Tibial nerve (tissue), 4 donors: ENCODE measurements at regions not wholly inside any gene's neighbourhood (a gene's known extent, or its start where the extent isn't known, plus 50 kb on each side); places are given as distances from the start of the nearest gene placed in this dataset.

Experiments
- DNase-seq, 2 donors: peaks; one replicate each; pipeline ENCODE4 v3.0.0-alpha.2; 2019; ENCODE audit warnings: low spot score in 2 of 2
- H3K27ac ChIP-seq, 4 donors: fragments of 200-600 bp; sonication (generic) in 3 of 4; one replicate each; pipeline ENCODE4 v1.5.1; 2017 to 2019; ENCODE audit warnings: mild to moderate bottlenecking in 1 of 4
- H3K27me3 ChIP-seq, 2 donors: fragments of 200-600 bp; sonication (generic) in 1 of 2; one replicate each; pipeline versions ENCODE4 v1.5.1 to v1.6.0; 2017 to 2019
- H3K36me3 ChIP-seq, 3 donors: fragments of 200-600 bp; sonication (generic); one replicate each; pipeline ENCODE4 v1.5.1; 2018 to 2019
- H3K4me1 ChIP-seq, 4 donors: fragments of 200-600 bp; sonication (generic) in 3 of 4; one replicate each; pipeline ENCODE4 v1.5.1; 2017 to 2019
- H3K4me3 ChIP-seq, 4 donors: fragments of 200-600 bp; sonication (generic) in 3 of 4; one replicate each; pipeline ENCODE4 v1.5.1; 2017 to 2019; ENCODE audit warnings: mild to moderate bottlenecking in 1 of 4, moderate library complexity in 1 of 4
- H3K9me3 ChIP-seq, 4 donors: fragments of 200-600 bp; sonication (generic) in 3 of 4; one replicate each; pipeline ENCODE4 v1.5.1; 2017 to 2019
- CTCF ChIP-seq, 5 experiments: fragments of 200-600 bp in 3 of 5; fragments of 450-650 bp in 2 of 5; sonication (generic) in 3 of 5; IDR thresholded peaks; one replicate each; pipeline ENCODE4 v1.5.1; 2016 to 2019; ENCODE audit warnings: antibody characterized with exemption in 5 of 5, mild to moderate bottlenecking in 3 of 5, moderate library complexity in 2 of 5
- EP300 ChIP-seq, 2 donors: sonication (generic); formaldehyde crosslinking; IDR thresholded peaks; one replicate each; pipeline ENCODE4 v1.6.1; 2017; ENCODE audit warnings: antibody characterized with exemption in 2 of 2, mild to moderate bottlenecking in 1 of 2
- POLR2A ChIP-seq, 2 donors: fragments of 450-650 bp; IDR thresholded peaks; one replicate each; pipeline ENCODE4 v1.6.1; 2017; ENCODE audit warnings: antibody characterized with exemption in 2 of 2, mild to moderate bottlenecking in 2 of 2, moderate library complexity in 2 of 2
- WGBS, 2 donors: methylation state at CpG; one replicate each; pipeline ENCODE4 v1.1.5; 2018; 5-methylcytosine and 5-hydroxymethylcytosine counted together

DNA sequence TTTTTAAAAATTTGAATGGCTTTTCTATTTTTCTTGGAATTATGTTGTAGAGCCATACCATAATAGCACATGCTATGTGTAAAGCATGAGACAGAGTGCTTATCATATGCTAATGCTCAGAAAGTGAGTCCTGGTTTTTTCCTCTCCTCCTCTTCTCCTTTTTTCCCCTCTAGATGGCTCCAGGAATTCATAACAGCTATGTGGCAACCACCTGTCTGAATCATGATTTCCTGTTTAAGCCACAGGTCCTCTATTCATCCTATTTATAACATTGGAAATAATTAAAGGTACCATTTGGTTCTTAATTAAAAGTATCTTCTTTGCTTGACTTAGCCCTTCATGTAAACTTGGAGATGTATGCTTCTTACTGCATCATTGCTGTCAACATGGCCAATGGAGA, 260.0 kb upstream of the MAP3K7 start:
- DNase-seq = no peak
- no peaks in the 10 kb centered on the region for H3K9me3 ChIP-seq
- H3K4me3 ChIP-seq = no peak overlapping the region
- H3K27ac ChIP-seq = no peak overlapping the region
- no peaks in the 10 kb centered on the region for H3K4me1 ChIP-seq
- TF ChIP-seq POLR2A (IDR thresholded peaks at IDR 0.05) (no peak), CTCF (IDR thresholded peaks at IDR 0.05) (no peak), EP300 (IDR thresholded peaks at IDR 0.05) (no peak)
- no peaks in the 10 kb centered on the region for H3K27me3 ChIP-seq
- H3K36me3 ChIP-seq = no peaks in the 10 kb centered on the region

DNA sequence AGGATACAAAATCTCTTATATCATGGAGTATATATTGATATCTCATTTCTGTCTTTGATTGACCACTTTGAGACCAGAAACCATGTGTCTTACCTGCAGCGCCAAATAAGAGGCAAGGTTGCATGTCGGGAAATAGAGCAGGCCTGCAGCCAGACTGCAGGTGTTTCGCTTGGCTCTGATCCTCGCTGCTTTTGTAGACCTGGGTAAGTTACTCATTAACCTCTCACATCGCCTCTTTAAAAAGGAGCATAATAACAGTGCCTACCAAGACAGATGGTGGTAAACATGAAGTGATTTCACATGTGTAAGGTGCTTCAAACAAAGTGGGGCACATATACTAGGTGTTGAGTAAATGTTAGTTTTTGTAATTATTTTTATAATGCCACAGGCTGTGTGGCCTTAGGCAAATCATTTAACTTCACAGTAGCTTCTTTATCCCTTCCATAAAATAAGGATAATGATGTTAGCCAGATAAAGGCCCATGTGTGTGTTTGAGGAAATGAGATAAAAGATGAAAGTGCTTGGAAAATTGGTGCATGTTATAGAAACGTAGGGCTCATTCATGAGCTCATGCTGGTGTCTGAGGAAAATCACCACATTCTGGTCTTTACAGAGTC, 248.8 kb upstream of the MAP3K7 start:
- no peak for TF ChIP-seq EP300 (IDR thresholded peaks at IDR 0.05)
- TF ChIP-seq CTCF (IDR thresholded peaks at IDR 0.05) = no peak
- TF ChIP-seq POLR2A (IDR thresholded peaks at IDR 0.05) = no peak
- H3K4me1 ChIP-seq = no peaks in the 10 kb centered on the region
- no peak for DNase-seq
- WGBS, 2 donors = 59 to 69% methylated on average over 6 of the region's 6 CpGs
- H3K27ac ChIP-seq = no peak overlapping the region
- no peaks in the 10 kb centered on the region for H3K27me3 ChIP-seq
- H3K36me3 ChIP-seq = no peaks in the 10 kb centered on the region
- H3K4me3 ChIP-seq = no peak overlapping the region
- H3K9me3 ChIP-seq = no peaks in the 10 kb centered on the region

- H3K27ac ChIP-seq = no peak overlapping the region
- H3K4me1 ChIP-seq = no peaks in the 10 kb centered on the region
- no peak for DNase-seq
- no peaks in the 10 kb centered on the region for H3K36me3 ChIP-seq
- H3K4me3 ChIP-seq = no peak overlapping the region
- no peaks in the 10 kb centered on the region for H3K27me3 ChIP-seq
- TF ChIP-seq POLR2A (IDR thresholded peaks at IDR 0.05) (no peak), EP300 (IDR thresholded peaks at IDR 0.05) (no peak)
- no peaks in the 10 kb centered on the region for H3K9me3 ChIP-seq
- 34 to 43% methylated on average over 2 of the region's 2 CpGs for WGBS, 2 donors
Observed at GRCh38 chr6:90829311-90829710, 242.4 kb upstream of the MAP3K7 start.

- no peak overlapping the region for H3K4me3 ChIP-seq
- no peaks in the 10 kb centered on the region for H3K27me3 ChIP-seq
- DNase-seq = no peak
- H3K36me3 ChIP-seq = no peaks in the 10 kb centered on the region
- no peaks in the 10 kb centered on the region for H3K4me1 ChIP-seq
- H3K9me3 ChIP-seq = peaks cover 0 to 4% (median 0%) of the 10 kb centered on the region in 4 donors
- H3K27ac ChIP-seq = no peak overlapping the region
- TF ChIP-seq POLR2A (IDR thresholded peaks at IDR 0.05) (no peak), EP300 (IDR thresholded peaks at IDR 0.05) (no peak), CTCF (IDR thresholded peaks at IDR 0.05) (no peak)
Observed at GRCh38 chr6:90820436-90820835, 233.6 kb upstream of the MAP3K7 start.

DNA sequence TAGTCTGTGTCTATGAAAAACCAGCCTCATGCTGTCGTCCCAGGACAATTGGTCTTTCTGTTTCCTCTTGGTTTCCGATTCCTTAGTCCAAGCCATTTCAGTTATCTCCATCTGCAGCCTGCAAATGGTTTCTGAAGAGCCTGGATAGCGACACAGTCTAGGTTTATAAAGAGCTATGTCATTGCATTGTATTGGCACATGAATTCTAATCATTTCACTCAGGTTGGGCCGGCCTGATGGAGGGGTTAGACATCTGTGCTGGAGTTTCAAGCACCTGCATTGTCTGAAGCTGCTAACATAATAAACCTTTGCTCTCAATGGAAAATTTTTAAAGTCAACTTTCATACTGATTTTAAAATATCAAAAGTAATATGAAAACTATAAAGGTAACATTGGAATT, 232.6 kb upstream of the MAP3K7 start:
- WGBS, 2 donors = 36 to 41% methylated on average over 4 of the region's 4 CpGs
- Histone ChIP-seq H3K9me3 (peaks cover 0 to 4% (median 2%) of the 10 kb centered on the region in 4 donors), H3K4me1 (no peaks in the 10 kb centered on the region), H3K27ac (no peak overlapping the region), H3K4me3 (no peak overlapping the region), H3K36me3 (no peaks in the 10 kb centered on the region), H3K27me3 (no peaks in the 10 kb centered on the region)
- TF ChIP-seq POLR2A (IDR thresholded peaks at IDR 0.05) = no peak
- DNase-seq = no peak

DNA sequence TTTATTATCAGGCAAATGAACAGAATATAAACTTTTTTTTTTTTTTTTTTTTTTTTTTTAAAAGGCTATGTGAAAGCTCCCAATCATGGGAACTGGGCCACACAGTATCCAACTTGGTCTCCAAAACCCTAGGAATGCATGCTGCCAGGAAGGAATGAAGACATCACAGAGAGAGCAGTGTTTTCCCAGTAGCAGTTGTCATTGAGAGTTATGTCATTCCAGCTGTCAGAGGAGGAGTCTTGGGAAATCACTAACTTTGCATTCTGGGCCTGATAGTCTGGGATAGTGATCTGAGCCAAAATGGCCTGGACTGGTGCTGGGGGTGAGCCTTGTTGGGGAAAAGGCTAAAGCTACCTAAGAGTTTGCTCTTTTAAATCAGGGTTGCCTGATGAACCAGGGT, 231.3 kb upstream of the MAP3K7 start:
- DNase-seq = no peak
- H3K4me1 ChIP-seq = no peaks in the 10 kb centered on the region
- no peak overlapping the region for H3K4me3 ChIP-seq
- no peak overlapping the region for H3K27ac ChIP-seq
- TF ChIP-seq CTCF (IDR thresholded peaks at IDR 0.05) = no peak
- no peaks in the 10 kb centered on the region for H3K27me3 ChIP-seq
- H3K9me3 ChIP-seq = peaks cover 0 to 17% (median 0%) of the 10 kb centered on the region in 4 donors
- H3K36me3 ChIP-seq = no peaks in the 10 kb centered on the region
